K562 (cell line): ENCODE measurements at regions not wholly inside any gene's neighbourhood (a gene's known extent, or its start where the extent isn't known, plus 50 kb on each side); places are given as distances from the start of the nearest gene placed in this dataset.

ENCODE experiments used
- EHMT2 ChIP-seq: fragments of 450-650 bp; IDR thresholded peaks from 2 replicates; pipeline ENCODE4 v1.6.1; 2018; ENCODE audit warnings: antibody characterized with exemption
- HNRNPLL ChIP-seq: fragments of 200-400 bp; formaldehyde crosslinking; IDR thresholded peaks from 2 replicates; pipeline ENCODE4 v1.6.1; 2017; ENCODE audit warnings: low read length, low read depth, mild to moderate bottlenecking; ENCODE audit not compliant: poor library complexity, severe bottlenecking
- HSF4 ChIP-seq: fragments of 250-450 bp; sonication (Bioruptor Pico); IDR thresholded peaks from 2 replicates; pipeline ENCODE4 v2.1.2; 2022; ENCODE audit warnings: mild to moderate bottlenecking, moderate library complexity, borderline replicate concordance
- JUND ChIP-seq, 2 experiments: IDR thresholded peaks; 2 replicates in 1 of 2; 3 replicates in 1 of 2; pipeline ENCODE4 v1.6.1; 2011; ENCODE audit warnings: borderline replicate concordance in 2 of 2, low read depth in 2 of 2, low read length in 2 of 2, improper control_type of control experiment in 1 of 2, missing biosample characterization in 1 of 2, missing genetic modification characterization in 1 of 2, missing genetic modification reagents in 1 of 2
- MCM5 ChIP-seq: fragments of 450-650 bp; IDR thresholded peaks from 2 replicates; pipeline ENCODE4 v1.6.1; 2016; ENCODE audit warnings: low read depth
- POLR2B ChIP-seq: fragments of 450-650 bp; IDR thresholded peaks from 2 replicates; pipeline ENCODE4 v1.6.1; 2018; ENCODE audit warnings: low read depth; ENCODE audit not compliant: partially characterized antibody
- TBL1XR1 ChIP-seq, 2 experiments: IDR thresholded peaks; 2 replicates each; pipeline ENCODE4 v1.6.1; 2012; ENCODE audit warnings: improper control_type of control experiment in 2 of 2, low read length in 2 of 2, mild to moderate bottlenecking in 1 of 2
- ZC3H11A ChIP-seq: IDR thresholded peaks from 2 replicates; pipeline ENCODE4 v1.6.1; 2012; ENCODE audit warnings: low read depth, low read length, improper control_type of control experiment
- ZFX ChIP-seq: sonication (generic); formaldehyde crosslinking; IDR thresholded peaks from 2 replicates; pipeline ENCODE4 v1.8.0; 2022; ENCODE audit warnings: mild to moderate bottlenecking, missing genetic modification reagents, moderate library complexity
- ZNF316 ChIP-seq: fragments of 450-650 bp; IDR thresholded peaks from 2 replicates; pipeline ENCODE4 v1.6.1; 2016
- TF ChIP-seq, protein P1 (sequence below): fragments of 450-650 bp; IDR thresholded peaks from 2 replicates; pipeline ENCODE4 v1.6.1; 2016
- TF ChIP-seq, protein P2 (sequence below): sonication (generic); formaldehyde crosslinking; IDR thresholded peaks from 2 replicates; pipeline ENCODE4 v1.8.1; 2023; ENCODE audit warnings: mild to moderate bottlenecking, missing genetic modification reagents
- TF ChIP-seq, protein P3 (sequence below): IDR thresholded peaks from 2 replicates; pipeline ENCODE4 v1.6.1; 2014; ENCODE audit warnings: antibody characterized with exemption
- TF ChIP-seq, protein P4 (sequence below): fragments of 250-450 bp; sonication (Bioruptor Pico); IDR thresholded peaks from 2 replicates; pipeline ENCODE4 v1.5.0; 2021; ENCODE audit warnings: mild to moderate bottlenecking, moderate library complexity
- TF ChIP-seq, protein P5 (sequence below): fragments of 150-350 bp; IDR thresholded peaks from 2 replicates; pipeline ENCODE4 v1.6.1; 2014; ENCODE audit warnings: low read depth, mild to moderate bottlenecking, low read length, borderline replicate concordance

DNA sequence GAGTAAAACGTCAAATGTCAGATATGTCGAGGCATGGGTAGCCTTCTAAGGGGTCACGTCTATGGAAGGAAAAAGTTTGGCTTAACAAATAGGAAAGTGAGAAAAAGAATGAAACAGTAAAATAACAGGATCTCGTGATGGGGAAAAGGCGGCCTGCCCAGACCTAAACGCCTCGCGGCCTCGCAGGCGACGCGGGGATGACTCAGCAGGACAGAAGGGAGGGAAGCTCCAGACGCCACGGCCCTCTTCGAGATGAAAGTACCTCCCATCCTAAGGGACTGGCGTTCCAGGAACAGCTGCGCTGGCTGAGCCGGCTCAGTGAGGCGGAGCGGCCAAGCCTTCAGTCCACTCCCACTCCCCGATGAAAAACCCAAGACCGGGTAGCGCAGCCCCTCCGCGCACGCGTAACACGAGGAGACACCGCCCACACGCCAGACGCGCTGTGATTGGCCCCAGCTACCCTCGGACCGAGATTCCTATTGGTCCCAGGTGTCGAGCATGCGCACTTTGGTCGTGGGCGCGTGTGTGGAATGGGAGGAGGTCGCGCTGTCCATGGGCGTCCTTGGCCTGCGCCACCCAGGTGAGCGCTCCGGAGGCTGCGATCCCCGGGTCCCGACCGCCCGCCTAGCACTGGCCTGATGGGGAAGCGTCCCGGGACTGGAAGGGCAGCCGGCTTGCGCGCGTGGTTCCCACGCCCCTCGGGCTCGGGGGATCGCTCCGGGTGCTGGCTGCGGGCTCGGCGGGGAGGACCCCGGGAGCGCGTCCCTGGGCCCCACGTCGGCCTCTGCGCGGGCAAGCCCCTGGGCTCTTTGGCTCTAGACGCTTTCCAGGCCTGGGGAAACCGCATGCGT is 588.5 kb downstream of the MTRR start (continued):
- TF ChIP-seq, protein P1, sequence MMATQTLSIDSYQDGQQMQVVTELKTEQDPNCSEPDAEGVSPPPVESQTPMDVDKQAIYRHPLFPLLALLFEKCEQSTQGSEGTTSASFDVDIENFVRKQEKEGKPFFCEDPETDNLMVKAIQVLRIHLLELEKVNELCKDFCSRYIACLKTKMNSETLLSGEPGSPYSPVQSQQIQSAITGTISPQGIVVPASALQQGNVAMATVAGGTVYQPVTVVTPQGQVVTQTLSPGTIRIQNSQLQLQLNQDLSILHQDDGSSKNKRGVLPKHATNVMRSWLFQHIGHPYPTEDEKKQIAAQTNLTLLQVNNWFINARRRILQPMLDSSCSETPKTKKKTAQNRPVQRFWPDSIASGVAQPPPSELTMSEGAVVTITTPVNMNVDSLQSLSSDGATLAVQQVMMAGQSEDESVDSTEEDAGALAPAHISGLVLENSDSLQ = peak; percentile 51; the same call in 1 of the 2 replicates
- TF ChIP-seq MCM5 (no peak), ZNF316 (peak; percentile 97), POLR2B (no peak), ZFX (CRISPR knock-in tag) (peak; percentile 91), EHMT2 (peak; percentile 57; the same call in 1 of the 2 replicates), HSF4 (CRISPR knock-in tag) (no peak), HNRNPLL (peak; percentile 85), ZC3H11A (no peak), TBL1XR1 (IDR thresholded peaks at IDR 0.05; ENCODE audit: low read length in 2 of 2) (no peak), JUND (IDR thresholded peaks at IDR 0.05; ENCODE audit: borderline replicate concordance, low read depth, low read length) (peak; percentile 85), JUND (tag; IDR thresholded peaks at IDR 0.05; ENCODE audit: borderline replicate concordance, low read depth, low read length) (peak; percentile 87; the same call in 1 of the 3 replicates)
- TF ChIP-seq, protein P2, sequence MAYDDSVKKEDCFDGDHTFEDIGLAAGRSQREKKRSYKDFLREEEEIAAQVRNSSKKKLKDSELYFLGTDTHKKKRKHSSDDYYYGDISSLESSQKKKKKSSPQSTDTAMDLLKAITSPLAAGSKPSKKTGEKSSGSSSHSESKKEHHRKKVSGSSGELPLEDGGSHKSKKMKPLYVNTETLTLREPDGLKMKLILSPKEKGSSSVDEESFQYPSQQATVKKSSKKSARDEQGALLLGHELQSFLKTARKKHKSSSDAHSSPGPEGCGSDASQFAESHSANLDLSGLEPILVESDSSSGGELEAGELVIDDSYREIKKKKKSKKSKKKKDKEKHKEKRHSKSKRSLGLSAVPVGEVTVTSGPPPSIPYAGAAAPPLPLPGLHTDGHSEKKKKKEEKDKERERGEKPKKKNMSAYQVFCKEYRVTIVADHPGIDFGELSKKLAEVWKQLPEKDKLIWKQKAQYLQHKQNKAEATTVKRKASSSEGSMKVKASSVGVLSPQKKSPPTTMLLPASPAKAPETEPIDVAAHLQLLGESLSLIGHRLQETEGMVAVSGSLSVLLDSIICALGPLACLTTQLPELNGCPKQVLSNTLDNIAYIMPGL = 0 out of 2 replicates have a peak, but pooled peaks have one; percentile 36
- TF ChIP-seq, protein P3, sequence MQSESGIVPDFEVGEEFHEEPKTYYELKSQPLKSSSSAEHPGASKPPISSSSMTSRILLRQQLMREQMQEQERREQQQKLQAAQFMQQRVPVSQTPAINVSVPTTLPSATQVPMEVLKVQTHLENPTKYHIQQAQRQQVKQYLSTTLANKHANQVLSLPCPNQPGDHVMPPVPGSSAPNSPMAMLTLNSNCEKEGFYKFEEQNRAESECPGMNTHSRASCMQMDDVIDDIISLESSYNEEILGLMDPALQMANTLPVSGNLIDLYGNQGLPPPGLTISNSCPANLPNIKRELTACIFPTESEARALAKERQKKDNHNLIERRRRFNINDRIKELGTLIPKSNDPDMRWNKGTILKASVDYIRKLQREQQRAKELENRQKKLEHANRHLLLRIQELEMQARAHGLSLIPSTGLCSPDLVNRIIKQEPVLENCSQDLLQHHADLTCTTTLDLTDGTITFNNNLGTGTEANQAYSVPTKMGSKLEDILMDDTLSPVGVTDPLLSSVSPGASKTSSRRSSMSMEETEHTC = no peak
- TF ChIP-seq, protein P4, sequence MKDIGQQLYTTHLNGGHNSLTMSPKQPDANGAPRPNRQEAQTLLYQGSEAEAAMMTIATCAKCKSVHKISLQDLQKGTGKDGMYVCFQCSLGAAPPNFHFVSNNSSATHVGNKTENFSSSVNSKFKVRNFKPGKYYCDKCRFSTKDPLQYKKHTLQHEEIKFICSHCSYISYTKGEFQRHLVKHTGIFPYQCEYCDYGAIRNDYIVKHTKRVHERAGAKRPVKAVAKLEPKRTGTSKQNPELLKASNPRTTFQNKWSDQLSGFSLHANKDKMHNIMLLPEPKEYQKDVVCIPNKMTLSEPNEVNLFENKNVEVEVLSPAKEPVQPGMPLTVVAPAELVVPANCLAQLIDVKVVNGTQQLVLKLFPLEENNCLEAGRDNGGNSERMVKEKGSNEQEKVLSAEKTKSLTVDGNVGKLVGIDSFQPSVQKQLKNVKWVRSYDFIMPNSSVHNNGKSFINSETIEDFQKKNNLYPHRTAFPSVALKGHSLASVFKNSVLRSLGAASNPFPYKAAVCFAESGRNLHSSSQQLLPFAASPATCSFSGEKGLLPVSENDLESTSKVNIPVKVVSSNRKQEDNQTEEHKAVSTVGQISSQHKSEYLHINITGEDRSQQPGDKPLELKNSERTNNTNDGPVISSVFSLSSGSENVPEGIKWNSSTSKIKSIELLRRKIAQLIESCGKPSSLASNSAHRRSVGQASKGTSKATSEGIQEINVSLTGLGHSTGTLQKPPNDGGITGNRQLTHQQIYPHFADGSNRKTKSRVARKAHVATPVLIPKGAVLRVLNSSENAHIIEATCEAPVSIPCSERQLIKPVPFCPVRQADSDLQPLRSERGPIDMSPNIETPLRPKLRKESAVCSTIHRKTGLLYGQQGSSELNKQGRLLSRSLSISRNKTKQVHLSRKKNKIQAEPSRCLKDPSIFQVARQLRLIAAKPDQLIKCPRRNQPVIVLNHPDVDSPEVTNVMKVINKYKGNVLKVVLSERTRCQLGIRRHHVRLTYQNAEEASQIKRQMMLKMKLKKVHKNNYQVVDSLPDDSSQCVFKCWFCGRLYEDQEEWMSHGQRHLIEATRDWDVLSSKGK = no peak
- TF ChIP-seq, protein P5, sequence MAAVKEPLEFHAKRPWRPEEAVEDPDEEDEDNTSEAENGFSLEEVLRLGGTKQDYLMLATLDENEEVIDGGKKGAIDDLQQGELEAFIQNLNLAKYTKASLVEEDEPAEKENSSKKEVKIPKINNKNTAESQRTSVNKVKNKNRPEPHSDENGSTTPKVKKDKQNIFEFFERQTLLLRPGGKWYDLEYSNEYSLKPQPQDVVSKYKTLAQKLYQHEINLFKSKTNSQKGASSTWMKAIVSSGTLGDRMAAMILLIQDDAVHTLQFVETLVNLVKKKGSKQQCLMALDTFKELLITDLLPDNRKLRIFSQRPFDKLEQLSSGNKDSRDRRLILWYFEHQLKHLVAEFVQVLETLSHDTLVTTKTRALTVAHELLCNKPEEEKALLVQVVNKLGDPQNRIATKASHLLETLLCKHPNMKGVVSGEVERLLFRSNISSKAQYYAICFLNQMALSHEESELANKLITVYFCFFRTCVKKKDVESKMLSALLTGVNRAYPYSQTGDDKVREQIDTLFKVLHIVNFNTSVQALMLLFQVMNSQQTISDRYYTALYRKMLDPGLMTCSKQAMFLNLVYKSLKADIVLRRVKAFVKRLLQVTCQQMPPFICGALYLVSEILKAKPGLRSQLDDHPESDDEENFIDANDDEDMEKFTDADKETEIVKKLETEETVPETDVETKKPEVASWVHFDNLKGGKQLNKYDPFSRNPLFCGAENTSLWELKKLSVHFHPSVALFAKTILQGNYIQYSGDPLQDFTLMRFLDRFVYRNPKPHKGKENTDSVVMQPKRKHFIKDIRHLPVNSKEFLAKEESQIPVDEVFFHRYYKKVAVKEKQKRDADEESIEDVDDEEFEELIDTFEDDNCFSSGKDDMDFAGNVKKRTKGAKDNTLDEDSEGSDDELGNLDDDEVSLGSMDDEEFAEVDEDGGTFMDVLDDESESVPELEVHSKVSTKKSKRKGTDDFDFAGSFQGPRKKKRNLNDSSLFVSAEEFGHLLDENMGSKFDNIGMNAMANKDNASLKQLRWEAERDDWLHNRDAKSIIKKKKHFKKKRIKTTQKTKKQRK = no peak
